ENCODE measurements at regions not wholly inside any gene's neighbourhood (a gene's known extent, or its start where the extent isn't known, plus 50 kb on each side); places are given as distances from the start of the nearest gene placed in this dataset.
"Not testable (repeated sequence)": the region's sequence is repeated elsewhere in the genome, so short reads cannot be mapped to it uniquely, and the experiment has no call there.

DNA sequence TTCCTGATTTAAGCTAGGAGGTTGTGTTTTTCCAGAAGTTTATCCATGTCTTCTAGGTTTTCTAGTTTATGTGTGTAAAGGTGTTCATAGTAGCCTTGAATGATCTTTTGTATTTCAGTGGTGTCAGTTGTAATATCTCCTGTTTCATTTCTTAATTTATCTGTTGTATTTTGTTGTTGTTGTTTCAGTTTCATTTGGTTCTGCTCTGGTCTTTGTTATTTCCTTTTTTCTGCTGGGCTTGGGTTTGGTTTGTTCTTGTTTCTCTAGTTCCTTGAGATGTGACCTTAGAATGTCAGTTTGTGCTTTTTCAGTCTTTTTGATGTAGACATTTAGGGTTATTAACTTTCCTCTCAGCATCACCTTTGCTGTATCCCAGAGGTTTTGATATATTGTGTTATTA is 62.8 kb downstream of the SCP2D1 start:
- DNase-seq: not testable (repeated sequence)

DNA sequence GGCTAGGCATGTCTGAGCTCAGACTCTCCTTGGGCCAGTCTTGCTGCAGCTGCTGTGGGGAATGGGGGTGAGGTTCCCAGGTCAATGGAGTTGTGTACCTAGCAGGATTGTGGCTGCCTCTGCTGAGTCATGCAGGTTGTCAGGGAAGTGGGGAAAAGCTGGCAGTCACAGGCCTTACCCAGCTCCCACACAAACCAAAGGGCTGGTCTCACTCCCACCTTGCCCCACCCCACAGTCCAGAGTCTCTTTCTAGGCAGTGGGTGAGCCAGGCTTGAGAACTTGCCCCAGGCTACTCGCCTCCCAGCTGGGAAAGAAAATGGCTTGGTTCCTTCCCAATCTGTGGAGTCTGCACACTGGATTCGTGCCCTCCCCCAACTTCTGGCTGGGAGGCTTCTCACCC is 65.7 kb downstream of the SCP2D1 start:
- DNase-seq: no peak

DNA sequence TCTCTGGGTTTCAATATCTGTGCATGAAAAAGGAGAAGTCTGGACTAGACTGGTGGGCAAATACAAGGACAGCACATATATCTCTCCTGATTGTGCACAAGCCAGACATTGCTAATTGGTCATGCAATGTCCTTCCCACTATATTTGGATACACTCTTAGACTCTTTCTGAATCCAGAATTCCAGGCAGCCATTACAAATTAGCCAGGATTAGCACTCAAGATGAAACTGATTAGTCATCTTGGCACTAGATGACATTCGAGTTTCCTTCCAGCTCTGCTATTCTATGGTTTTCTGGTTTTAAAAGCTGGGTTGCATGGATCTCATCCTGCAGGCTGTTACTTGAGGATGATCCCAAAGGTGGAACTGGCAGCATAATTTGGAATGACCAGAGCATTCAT is 73.2 kb downstream of the SCP2D1 start:
- no peak for DNase-seq

DNA sequence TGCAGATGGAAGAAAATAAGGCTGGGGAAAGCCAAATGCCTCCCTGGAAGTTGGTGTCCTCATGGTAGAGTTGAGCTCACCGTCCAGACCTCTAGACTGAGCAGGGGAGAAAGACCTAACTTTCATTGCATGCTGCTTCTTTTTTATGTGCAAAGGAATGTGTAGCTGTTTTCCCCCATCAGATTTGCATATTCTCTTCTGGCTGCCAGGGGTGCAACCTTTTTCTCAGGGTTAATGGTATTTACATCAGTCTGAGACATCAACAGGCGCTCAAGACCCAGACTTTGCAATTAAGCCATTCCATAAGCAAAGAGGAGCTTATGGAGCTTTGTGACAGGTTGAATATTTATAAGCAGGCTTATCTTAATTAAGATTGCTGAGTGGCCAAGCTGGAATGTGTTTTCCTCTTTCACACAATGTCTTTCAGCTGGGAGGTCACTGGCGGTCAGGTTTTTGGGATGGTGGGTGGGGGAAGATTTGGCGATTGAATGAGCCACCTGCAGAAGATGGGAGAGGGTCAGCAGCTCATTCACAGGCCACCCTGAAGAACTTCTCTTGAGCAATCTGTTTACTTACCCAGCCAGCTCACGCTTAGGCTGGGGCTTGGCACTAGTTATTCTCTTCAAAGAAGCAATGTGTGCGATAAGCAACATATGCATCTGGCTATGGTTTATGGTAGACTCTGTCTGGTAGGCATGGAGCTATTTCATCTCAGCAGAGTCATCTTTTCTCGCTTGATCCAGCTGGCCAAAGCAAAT is 88.6 kb downstream of the SCP2D1 start:
- no peak for DNase-seq

DNA sequence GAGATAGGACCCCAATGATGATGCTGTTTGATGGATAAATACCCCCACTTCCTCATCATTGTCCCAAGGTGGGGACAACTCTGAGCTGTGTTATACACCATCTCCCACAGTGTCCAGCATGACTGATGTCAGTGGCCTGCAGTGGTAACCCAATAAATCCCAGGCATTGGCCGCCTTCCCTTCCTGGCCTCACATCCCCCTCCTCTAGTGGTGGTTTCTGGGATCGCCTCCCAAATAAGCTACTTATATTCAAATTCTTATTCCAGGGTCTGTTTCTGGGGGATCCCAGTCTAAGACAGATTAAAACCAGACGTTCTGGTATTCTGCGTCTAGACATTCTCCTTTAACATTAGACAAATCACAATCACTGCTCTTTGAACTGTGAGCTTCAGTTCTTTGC is 90.6 kb downstream of the SCP2D1 start:
- DNase-seq: no peak

DNA sequence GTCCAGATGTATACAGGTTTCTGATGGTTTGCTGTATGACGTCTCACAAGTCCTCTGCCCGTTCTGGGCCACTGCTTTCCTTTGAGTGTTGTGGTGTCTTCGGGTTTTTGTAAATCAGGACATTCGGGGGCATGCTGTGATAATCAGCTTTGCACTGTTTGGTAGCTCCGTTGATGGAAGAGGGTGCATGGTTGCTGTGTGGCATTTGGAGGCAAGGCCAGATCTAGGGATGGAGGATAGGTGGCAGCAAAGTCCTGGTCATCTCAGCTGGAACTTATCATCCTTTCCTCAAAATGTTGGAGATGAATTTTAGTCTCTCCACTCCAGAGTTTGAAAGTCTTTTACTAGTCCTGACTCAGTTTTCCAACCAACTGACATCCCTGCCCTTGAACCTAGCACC is 91.0 kb downstream of the SCP2D1 start:
- no peak for DNase-seq

DNA sequence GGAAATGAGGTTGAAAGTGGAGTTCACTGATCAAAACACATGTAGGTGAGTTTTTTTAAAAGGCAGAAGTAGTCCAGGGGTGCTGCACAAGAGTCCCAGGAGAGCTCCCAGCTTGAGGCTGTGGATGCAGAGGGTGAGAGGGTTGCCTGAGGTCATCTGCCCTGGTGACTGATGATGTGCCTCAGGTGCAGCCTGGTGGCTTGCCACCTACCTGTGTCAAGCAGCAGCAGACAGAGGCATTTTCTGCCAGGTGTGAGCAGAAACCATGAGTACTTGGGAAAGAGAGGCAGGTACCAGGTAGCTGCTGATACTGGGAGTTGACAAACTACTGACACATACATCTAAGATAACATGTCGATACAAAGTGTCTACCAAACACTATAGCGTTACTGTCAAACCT is 92.5 kb downstream of the SCP2D1 start:
- no peak for DNase-seq

DNA sequence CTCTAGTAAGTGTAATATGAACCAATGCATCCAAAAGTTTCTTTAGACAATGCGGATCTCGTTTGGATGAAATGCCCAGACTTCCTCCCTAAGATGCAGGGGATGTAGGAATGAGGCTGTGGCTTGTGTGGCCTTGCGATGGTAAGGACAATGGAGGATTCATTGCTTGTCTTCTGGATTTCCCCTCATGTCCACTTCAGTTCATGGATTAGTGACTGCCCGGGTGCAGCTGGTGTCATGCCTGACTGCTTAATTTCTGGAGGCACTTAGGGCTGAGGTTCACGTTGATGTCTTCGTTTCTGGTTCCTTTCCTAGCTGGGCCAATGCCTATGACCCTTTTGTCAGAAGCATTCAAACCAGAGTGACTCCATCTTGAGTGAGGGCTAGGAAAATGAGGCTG is 93.8 kb downstream of the SCP2D1 start:
- DNase-seq: no peak

DNA sequence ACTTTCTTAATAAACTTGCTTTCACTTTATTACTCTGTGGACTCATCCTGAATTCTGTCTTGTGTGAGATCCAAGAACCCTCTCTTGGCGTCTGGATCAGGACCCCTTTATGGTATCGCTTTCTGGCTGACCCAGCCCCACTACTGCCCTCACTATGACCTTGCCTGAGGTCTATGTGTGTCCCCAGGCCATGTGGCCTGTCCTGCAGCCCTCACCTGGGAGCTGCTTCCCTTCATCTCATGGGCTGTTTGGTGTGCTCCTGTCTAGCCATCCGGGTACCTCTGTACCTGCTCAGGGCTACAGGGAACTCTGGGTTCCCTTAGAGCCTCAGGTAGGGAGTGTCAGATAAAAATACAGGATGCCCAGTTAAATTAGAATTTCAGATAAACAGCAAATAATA is 94.5 kb downstream of the SCP2D1 start:
- DNase-seq: no peak

DNA sequence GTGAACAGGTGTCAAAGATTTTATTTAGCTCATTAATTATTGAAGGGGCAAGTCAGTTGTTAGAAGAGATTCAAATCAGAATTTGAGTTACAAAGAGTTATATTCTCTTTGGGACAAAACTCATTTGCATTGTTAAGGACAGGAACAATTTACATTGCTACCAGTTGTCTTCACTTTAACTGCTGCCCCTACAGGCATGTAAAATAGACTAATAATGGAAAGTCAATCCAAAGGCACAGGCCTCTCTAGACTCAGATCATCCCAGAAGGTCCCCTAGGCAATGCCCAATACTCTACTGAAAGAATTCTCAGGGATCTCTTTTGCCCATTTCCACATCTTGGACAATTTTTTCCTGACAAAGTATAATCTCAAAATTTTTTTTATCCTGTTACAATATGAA is 95.7 kb downstream of the SCP2D1 start:
- DNase-seq: no peak

DNA sequence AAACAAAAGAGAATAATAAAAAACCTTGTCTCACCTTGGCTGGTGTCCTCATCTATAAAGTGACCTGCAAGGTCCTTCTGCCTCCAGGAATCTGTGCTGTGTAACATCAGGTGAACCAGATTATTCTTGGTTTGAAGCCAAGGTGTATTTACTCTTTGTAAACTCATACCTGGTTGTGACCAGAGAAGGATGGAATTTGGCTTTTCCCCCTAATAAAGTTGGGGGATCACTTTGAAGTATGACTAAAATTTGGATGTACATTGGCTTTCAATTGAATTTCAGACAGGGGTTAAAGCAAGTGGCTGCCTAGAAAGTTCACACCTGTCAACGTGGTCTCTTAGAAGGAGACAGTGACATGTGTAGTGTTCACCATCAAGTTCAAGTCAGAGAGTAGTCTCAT is 100.1 kb downstream of the SCP2D1 start:
- no peak for DNase-seq

DNA sequence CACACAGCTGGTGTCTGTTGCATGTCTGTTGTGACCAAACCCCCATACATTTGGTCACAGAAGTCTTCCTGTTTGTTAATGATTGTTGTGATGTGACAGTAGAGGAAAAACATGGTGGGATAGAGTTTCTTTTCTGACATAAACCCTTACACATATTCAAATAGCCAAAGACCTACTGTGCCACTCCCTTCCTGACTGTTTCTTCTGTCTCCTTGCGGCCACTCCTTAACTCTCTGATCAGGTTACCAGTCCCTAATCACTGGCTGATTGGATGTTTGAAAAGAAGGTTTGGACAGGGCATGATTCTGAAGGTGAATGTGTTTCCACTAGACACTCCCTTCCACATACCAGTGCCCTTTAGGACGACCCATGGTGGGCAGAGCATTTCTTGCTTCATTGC is 101.2 kb downstream of the SCP2D1 start:
- DNase-seq: no peak

DNA sequence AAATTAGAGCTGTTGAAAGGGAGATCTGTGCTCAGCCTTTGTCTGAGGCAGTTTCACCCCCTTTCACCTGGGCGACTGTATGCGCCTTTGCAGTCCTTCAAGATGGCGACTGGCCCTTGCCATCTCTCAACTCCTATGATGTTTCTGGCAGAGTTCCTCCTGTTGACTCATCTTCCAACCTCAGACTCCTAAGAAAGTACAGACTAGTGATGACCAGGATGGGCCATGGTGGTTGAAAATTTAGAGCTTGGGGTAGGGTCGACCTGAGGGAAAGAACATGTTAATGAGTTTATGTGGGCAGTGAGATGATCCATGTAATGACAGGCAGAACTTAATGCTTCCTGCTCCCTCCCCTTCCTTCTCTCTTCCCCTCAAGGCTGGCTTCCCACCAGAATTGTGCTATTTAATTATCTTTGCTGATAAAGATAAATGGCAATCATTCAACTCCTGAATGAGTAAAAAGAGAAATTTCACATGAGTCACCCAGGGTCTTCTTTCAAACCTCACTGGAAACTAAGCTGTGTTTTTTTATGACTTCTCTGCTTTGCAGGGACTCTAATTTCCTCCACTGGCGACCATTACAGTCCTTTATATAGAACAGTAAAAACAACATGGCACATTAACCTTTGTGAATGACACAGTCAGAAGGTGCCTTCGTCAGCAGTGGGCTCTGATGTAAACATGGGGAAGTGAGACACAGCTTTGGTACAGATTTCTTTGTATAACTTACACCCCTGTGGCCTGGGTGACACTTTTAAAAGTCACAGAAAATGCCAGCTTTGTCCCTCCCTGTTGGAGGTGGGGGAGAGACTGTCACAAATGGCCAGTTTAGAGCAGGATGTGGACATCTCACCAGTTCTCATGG is 103.5 kb downstream of the SCP2D1 start:
- no peak for DNase-seq

DNA sequence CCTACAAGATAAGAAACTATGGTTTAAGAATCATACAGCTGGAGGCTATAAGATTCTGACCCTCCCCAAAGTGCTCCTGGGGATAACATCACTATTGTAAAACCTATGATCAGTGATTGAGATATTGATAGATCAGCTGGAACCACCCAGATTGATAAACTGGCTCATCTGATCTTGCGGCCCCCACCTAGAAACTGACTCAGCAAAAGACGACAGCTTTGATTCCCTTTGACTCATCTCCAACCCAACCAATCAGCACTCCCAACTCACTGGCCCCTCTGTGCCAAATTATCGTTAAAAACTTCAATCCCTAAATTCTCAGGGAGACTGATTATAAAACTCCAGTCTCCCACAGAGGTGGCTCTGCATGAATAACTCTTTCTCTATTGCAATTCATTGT is 106.4 kb downstream of the SCP2D1 start:
- DNase-seq: no peak

DNA sequence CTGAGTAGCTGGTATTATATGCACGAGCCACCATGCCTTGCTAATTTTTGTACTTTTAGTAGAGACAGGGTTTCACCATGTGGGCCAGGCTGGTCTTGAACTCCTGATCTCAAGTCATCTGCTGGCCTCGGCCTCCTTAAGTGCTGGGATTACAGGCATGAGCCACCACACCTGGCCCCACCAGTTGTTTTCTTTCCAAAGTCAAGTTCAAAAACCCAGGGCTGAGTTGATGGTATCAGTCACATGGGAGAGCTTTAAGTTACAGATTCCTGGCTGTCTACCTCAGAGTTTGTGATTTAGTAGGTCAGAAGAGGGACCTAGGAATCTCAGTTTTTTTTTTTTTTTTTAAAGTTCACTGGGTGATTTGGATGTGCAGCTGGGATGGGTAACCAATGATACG is 107.7 kb downstream of the SCP2D1 start:
- DNase-seq: no peak

DNA sequence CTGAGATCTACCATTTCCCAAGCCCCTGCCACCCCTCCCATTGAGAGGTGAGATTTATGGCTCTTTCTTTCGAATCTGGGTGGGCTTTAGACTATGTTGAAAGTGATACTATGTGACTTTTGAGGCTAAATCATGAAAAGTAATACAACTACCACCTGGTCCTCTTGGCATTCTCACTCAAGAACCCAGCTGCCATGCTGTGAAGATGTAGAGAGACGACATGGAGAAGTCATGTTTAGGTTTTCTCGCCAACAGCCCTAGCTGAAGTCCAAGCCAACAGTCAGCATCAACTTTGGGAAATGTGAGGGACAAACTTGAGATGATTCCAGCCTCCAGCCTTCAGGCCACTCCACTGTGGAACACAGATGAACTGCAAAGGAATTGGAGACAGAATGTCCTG is 108.7 kb downstream of the SCP2D1 start:
- no peak for DNase-seq

DNA sequence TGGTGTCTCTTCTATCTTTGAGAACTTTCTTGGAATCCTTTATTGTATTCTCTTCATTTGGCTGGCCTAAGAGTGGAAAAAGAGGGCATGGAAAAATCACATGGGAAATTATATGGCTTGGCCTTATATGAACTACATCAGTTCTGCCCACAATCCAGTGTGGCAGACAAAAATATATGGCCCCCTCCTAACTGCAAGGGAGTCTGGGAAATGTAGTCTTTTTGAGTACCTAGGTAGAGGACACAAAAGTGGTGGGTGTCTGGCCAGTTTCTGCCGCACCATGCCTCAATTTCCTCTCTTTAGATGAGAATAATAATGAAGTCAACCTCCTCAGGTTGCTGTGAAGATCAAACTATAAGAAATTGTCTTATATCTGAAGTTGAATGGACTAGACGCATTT is 109.3 kb downstream of the SCP2D1 start:
- DNase-seq: no peak

DNA sequence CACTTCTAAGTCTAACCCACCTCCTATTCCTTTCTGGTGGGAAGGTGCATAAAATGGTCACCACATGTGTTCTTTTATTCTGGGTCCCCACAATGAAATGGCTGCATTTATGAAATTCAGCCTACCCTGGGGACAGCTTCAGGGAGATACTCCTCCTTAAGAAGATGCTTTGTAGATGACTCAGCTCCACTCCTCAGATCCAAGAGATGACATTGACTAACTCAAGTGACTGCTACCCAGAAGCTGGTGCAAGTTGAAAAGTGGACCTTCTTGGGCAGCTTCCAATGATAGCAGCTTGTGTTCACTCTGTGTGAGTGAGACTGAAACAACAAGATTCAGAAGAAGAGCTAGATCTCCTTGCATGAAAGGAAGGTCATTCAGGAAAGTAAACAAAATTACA is 113.4 kb downstream of the SCP2D1 start:
- DNase-seq: no peak

DNA sequence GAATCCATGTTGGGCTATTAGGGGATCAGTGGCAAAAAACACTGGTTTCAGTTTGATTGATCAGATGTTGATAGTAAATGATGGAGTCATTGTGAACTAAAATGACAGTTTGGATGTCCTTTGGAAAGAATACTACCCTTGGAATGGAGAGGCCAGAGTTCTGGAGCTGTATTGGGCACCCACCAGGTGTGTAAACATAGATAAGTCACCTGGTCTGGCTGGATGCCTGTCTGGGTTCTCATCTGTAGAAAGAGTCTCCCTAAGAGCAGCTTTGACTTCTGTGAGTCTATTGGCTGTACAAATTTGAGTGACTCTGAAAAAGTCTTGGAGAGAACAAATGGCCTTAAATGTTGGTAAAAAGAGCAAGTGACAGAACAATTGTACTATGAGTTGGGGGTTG is 115.0 kb downstream of the SCP2D1 start:
- DNase-seq: no peak

DNA sequence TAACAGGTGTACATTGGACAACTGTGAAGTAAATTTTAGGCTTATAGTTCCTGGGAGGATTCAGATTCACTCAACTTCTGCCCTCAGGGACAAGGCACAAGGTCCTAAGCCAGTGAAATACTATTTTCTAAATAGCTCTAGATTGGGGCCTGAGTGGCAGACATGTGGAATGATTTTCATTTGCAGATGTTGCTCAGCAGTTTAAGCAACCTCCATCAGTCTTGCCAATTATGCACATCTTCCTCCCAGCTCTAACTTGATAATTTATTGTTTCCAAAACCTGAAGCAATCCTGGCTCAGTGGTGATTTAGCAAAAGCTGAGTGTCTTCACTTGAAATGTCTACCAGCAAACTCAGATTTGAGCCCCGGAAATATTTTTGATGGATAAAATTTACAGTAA is 116.2 kb downstream of the SCP2D1 start:
- no peak for DNase-seq

DNA sequence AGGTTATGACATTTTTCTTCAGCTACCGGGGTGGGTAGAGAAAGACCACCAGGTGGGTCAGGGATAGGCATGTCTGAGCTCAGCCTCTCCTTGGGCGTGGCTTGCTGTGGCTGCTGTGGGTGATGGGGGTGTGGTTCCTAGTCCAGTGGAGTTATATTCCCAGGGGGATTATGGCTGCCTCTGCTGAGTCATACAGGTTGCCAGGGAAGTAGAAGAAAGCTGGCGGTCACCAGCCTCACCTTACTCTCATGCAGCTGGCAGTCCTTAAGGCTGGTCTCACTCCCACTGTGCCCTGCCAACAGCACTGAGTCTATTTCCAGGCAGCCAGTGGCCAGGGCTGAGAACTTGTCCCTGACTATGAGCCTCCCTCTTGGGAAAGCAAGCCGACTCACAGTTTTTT is 130.0 kb downstream of the SCP2D1 start:
- no peak for DNase-seq

DNA sequence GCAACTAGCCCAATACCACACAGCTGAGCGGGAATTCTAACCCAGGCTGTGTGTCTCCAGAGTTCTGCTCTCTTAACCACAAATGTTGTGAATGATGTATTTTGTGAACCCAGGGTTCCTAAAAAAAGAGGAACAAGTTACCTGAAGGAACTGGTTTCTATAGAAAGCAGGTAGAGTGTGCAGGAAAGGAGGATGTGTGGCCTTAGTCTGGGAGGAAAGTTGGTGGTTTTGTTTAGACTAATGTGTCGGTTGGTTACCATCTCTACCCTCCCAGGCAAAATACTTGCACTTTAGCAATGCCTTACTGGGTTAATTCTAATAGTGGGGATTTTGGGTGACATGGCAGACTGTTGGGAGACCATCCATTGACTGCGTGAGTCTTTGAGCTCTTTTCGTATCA is 143.3 kb downstream of the SCP2D1 start:
- no peak for DNase-seq

DNA sequence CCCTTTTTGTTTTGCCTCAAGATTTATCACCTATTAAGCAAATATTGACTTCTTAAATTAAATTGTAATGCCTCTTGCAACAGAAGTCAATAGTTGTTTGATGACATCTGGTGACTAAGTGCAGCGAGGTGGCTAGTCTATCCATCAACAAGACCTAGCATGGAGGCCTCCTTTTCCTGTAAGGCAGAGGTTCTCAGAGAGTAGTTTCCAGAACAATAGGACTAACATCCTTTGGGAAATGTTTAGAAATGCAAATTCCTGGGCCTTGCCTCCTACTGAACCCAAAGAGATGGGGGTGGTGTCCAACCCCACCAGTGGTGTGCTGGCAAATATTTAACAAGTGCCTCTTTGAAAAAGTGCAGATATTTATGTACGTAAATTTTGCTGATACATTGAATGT is 143.7 kb downstream of the SCP2D1 start:
- DNase-seq: no peak

DNA sequence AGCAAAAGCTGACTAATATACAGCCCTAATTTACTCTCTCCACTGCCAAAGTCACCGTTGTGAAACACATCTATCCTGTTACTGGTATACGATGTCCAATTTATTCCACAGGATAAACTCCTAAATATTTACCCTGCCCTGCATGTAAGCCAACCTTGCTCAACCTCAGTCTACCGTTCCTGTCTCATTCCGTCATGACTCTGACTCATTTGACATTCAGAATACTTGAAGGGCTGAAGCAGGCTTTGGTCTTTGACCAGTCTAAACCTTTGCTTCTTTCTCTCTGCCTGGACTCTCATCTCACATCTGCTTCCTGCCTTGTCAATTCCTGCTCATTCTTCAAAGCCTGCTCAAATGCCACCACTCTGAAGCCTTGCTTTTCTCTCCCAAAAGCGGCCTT is 157.5 kb downstream of the SCP2D1 start:
- no peak for DNase-seq

DNA sequence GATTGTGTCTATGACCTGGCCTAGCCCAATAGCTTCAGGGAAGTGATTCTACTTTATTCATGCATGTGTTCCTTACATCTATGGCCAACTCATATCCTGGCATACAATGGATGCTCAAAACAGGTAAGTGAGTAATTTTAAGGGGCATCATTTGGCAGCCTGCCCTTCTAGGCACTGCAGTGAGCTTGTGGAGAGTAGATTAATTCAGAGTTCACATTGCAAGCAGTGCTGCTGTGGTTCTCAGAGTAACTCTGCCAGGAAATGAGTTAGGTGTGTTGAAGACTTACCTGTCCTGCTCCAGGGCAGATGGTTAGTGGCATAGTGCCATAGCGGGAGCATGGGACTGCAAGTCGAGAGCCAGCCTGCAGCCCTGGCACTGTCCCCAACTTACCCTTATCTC is 158.0 kb downstream of the SCP2D1 start:
- no peak for DNase-seq
